HG02678 (cell line): ENCODE measurements at regions not wholly inside any gene's neighbourhood (a gene's known extent, or its start where the extent isn't known, plus 50 kb on each side); places are given as distances from the start of the nearest gene placed in this dataset.

Source experiments
- ATAC-seq: cut with Tn5 transposase; IDR thresholded peaks from one replicate; pipeline ENCODE4 v1.9.1; 2021; ENCODE audit warnings: mild to moderate bottlenecking, moderate library complexity; ENCODE audit not compliant: unreplicated experiment

- ATAC-seq: peak; percentile 73
Measured at GRCh38 chr13:60627071-60627686, 230.2 kb downstream of the TDRD3 start.
